Upper lobe of right lung (tissue), 1 donor: ENCODE measurements at regions not wholly inside any gene's neighbourhood (a gene's known extent, or its start where the extent isn't known, plus 50 kb on each side); places are given as distances from the start of the nearest gene placed in this dataset.

ENCODE experiments used
- ATAC-seq: fragments of 200-7000 bp; cut with Tn5 transposase; one replicate; pipeline ENCODE4 v1.9.1; 2020; ENCODE audit warnings: mild to moderate bottlenecking, moderate library complexity
- DNase-seq: peaks from one replicate; pipeline ENCODE4 v3.0.0-alpha.2; 2020
- H3K27ac ChIP-seq: fragments of 200-600 bp; one replicate; pipeline ENCODE4 v1.8.0; 2022
- H3K27me3 ChIP-seq: fragments of 200-600 bp; one replicate; pipeline ENCODE4 v1.8.0; 2022; ENCODE audit warnings: mild to moderate bottlenecking
- H3K36me3 ChIP-seq: fragments of 200-600 bp; one replicate; pipeline ENCODE4 v1.8.0; 2022
- H3K4me1 ChIP-seq: fragments of 200-600 bp; one replicate; pipeline ENCODE4 v1.8.0; 2022
- H3K4me3 ChIP-seq: fragments of 200-600 bp; one replicate; pipeline ENCODE4 v1.8.0; 2022; ENCODE audit warnings: mild to moderate bottlenecking
- H3K9me3 ChIP-seq: fragments of 200-600 bp; one replicate; pipeline ENCODE4 v1.8.0; 2022
- CTCF ChIP-seq: fragments of 200-600 bp; IDR thresholded peaks from one replicate; pipeline ENCODE4 v1.8.0; 2022; ENCODE audit warnings: antibody characterized with exemption
- intact Hi-C: fragments of 100-400 bp; cut with DNase I; formaldehyde crosslinking; loops from one replicate; pipeline ENCODE4 v1.11.0; 2022
- donor health status: DM: no; HTN: yes; CAD: no; lungs with severe emphysema.

- intact Hi-C loops = no loop called here
- DNase-seq (no peak), ATAC-seq (no peak)
Measured at GRCh38 chr4:66059556-66059955, 389.3 kb upstream of the EPHA5 start.

GRCh38 chr4:66059136-66059535 lies 388.8 kb upstream of the EPHA5 start:
- Histone ChIP-seq H3K4me3 (no peak overlapping the region), H3K4me1 (no peaks in the 10 kb centered on the region), H3K36me3 (no peaks in the 10 kb centered on the region), H3K27me3 (no peaks in the 10 kb centered on the region), H3K9me3 (no peaks in the 10 kb centered on the region), H3K27ac (no peak overlapping the region)
- ATAC-seq (no peak), DNase-seq (no peak)
- intact Hi-C loops = no loop called here
- no peak for TF ChIP-seq CTCF

More at GRCh38 chr4:66059556-66059955, 389.3 kb upstream of the EPHA5 start:
- Histone ChIP-seq H3K9me3 (no peaks in the 10 kb centered on the region), H3K36me3 (no peaks in the 10 kb centered on the region), H3K4me1 (no peaks in the 10 kb centered on the region), H3K27ac (no peak overlapping the region), H3K27me3 (no peaks in the 10 kb centered on the region), H3K4me3 (no peak overlapping the region)
- TF ChIP-seq CTCF = no peak

GRCh38 chr4:66055999-66056398 lies 385.7 kb upstream of the EPHA5 start:
- H3K9me3 ChIP-seq = no peaks in the 10 kb centered on the region
- no peak for ATAC-seq
- TF ChIP-seq CTCF = no peak
- H3K4me3 ChIP-seq = no peak overlapping the region
- H3K4me1 ChIP-seq = no peaks in the 10 kb centered on the region
- no peaks in the 10 kb centered on the region for H3K36me3 ChIP-seq
- DNase-seq = no peak
- H3K27me3 ChIP-seq = no peaks in the 10 kb centered on the region
- intact Hi-C loops = no loop called here
- H3K27ac ChIP-seq = no peak overlapping the region

GRCh38 chr4:66052426-66052825 lies 382.1 kb upstream of the EPHA5 start:
- ATAC-seq (no peak), DNase-seq (no peak)

GRCh38 chr4:66048861-66049260 lies 378.6 kb upstream of the EPHA5 start:
- ATAC-seq = no peak
- intact Hi-C loops = no loop called here
- TF ChIP-seq CTCF = no peak
- Histone ChIP-seq H3K27ac (no peak overlapping the region), H3K4me1 (no peaks in the 10 kb centered on the region), H3K36me3 (no peaks in the 10 kb centered on the region), H3K9me3 (no peaks in the 10 kb centered on the region), H3K4me3 (no peak overlapping the region), H3K27me3 (no peaks in the 10 kb centered on the region)
- no peak for DNase-seq

More at GRCh38 chr4:66052426-66052825, 382.1 kb upstream of the EPHA5 start:
- no peak for TF ChIP-seq CTCF
- intact Hi-C loops = no loop called here
- H3K9me3 ChIP-seq = no peaks in the 10 kb centered on the region
- no peak overlapping the region for H3K4me3 ChIP-seq
- no peaks in the 10 kb centered on the region for H3K27me3 ChIP-seq
- no peak overlapping the region for H3K27ac ChIP-seq
- H3K4me1 ChIP-seq = no peaks in the 10 kb centered on the region
- no peaks in the 10 kb centered on the region for H3K36me3 ChIP-seq

GRCh38 chr4:66045913-66046312 lies 375.6 kb upstream of the EPHA5 start:
- intact Hi-C loops = no loop called here
- DNase-seq = no peak
- no peak for TF ChIP-seq CTCF
- Histone ChIP-seq H3K27me3 (no peaks in the 10 kb centered on the region), H3K27ac (no peak overlapping the region), H3K4me3 (no peak overlapping the region), H3K4me1 (no peaks in the 10 kb centered on the region), H3K36me3 (no peaks in the 10 kb centered on the region), H3K9me3 (no peaks in the 10 kb centered on the region)
- ATAC-seq = no peak
